HepG2 (cell line): ENCODE measurements at regions not wholly inside any gene's neighbourhood (a gene's known extent, or its start where the extent isn't known, plus 50 kb on each side); places are given as distances from the start of the nearest gene placed in this dataset.

Experiments used
- ATAC-seq: fragments of 200-7000 bp; cut with Tn5 transposase; 3 replicates; pipeline ENCODE4 v1.9.1; 2020; ENCODE audit warnings: mild to moderate bottlenecking, moderate library complexity
- BruUV-seq: library from RNA; stranded (reverse); fragments of 400-500 nt; replicated peaks from 2 replicates; lab custom pipeline; 2021; lab: Mats Ljungman, UMichigan
- CTCF ChIA-PET: fragments of 300-600 bp; formaldehyde crosslinking; extraction: SDS; loops from one replicate; lab custom pipeline; 2021; ENCODE audit warnings: low total read pairs, inconsistent platforms, low intra/inter-chr PET ratio; lab: Yijun Ruan, JAX
- POLR2A ChIA-PET: fragments of 350-600 bp; sonication (Branson Sonifier 250); formaldehyde crosslinking; loops from one replicate; lab custom pipeline; 2020; ENCODE audit warnings: antibody characterized with exemption, inconsistent platforms; lab: Yijun Ruan, JAX
- DNase-seq: peaks from one replicate; pipeline ENCODE4 v3.0.0-alpha.2; 2015; ENCODE audit warnings: low spot score
- FAIRE-seq: peaks from 3 replicates; lab custom pipeline; 2011; peaks lifted over from hg19 to GRCh38; lab: Jason Lieb, UNC
- H2AFZ ChIP-seq: one replicate; pipeline ENCODE4 v1.6.1; 2011; ENCODE audit warnings: low read length, inconsistent platforms
- H3K27ac ChIP-seq: fragments of 300-600 bp; 3 replicates; pipeline ENCODE4 v1.8.0; 2011; ENCODE audit warnings: mixed run types, mild to moderate bottlenecking, mixed read lengths, low read length, inconsistent platforms; ENCODE audit not compliant: insufficient read depth; ENCODE audit errors: extremely low read length
- H3K27me3 ChIP-seq, 2 experiments: fragments of 200-600 bp in 1 of 2; 2 replicates in 1 of 2; 3 replicates in 1 of 2; pipeline versions ENCODE4 v1.6.0 to v1.8.0; 2011; ENCODE audit warnings: low read length in 2 of 2, mild to moderate bottlenecking in 2 of 2, moderate library complexity in 2 of 2, inconsistent platforms in 1 of 2; ENCODE audit not compliant: insufficient read depth in 2 of 2, control insufficient read depth in 1 of 2
- H3K36me3 ChIP-seq, 2 experiments: fragments of 200-600 bp in 1 of 2; replicated peaks in 1 of 2; 2 replicates in 1 of 2; 3 replicates in 1 of 2; pipeline versions ENCODE4 v1.5.1 to v1.8.0; 2011; ENCODE audit warnings: low read length in 2 of 2, inconsistent platforms in 1 of 2; ENCODE audit not compliant: insufficient read depth in 2 of 2, control insufficient read depth in 1 of 2
- H3K4me1 ChIP-seq: 2 replicates; pipeline ENCODE4 v1.5.1; 2012; ENCODE audit warnings: low read length, inconsistent platforms; ENCODE audit not compliant: insufficient read depth
- H3K4me2 ChIP-seq: 2 replicates; pipeline ENCODE4 v1.6.0; 2011; ENCODE audit warnings: low read depth, low read length, inconsistent platforms
- H3K4me3 ChIP-seq, 3 experiments: fragments of 200-600 bp in 1 of 3; sonication (generic), shearing (Covaris generic) in 1 of 3; replicated peaks in 1 of 3; 2 replicates each; pipeline ENCODE4 v1.5.1; 2011 to 2016; ENCODE audit warnings: low read length in 3 of 3, inconsistent platforms in 2 of 3, low read depth in 2 of 3, mild to moderate bottlenecking in 2 of 3, control low read depth in 1 of 3, mixed read lengths in 1 of 3; ENCODE audit not compliant: insufficient read depth in 1 of 3
- H3K79me2 ChIP-seq: one replicate; pipeline ENCODE4 v1.6.1; 2011; ENCODE audit warnings: low read length, inconsistent platforms; ENCODE audit not compliant: insufficient read depth
- H3K9ac ChIP-seq: 2 replicates; pipeline ENCODE4 v1.6.0; 2011; ENCODE audit warnings: mild to moderate bottlenecking, low read depth, low read length, inconsistent platforms; ENCODE audit not compliant: insufficient read depth
- H3K9me3 ChIP-seq: 2 replicates; pipeline ENCODE4 v1.5.1; 2012; ENCODE audit warnings: mild to moderate bottlenecking, low read length
- H4K20me1 ChIP-seq: 2 replicates; pipeline ENCODE4 v1.6.0; 2011; ENCODE audit warnings: inconsistent platforms, mild to moderate bottlenecking, low read length, moderate library complexity; ENCODE audit not compliant: insufficient read depth
- ARID2 ChIP-seq: sonication (generic); formaldehyde crosslinking; IDR thresholded peaks from 2 replicates; pipeline ENCODE4 v1.8.1; 2022; ENCODE audit warnings: mild to moderate bottlenecking, missing genetic modification reagents, borderline replicate concordance
- ARID5B ChIP-seq: IDR thresholded peaks from 2 replicates; pipeline ENCODE4 v1.4.0; 2020; ENCODE audit warnings: mild to moderate bottlenecking, missing genetic modification reagents
- ELF4 ChIP-seq: sonication (generic); formaldehyde crosslinking; IDR thresholded peaks from 2 replicates; pipeline ENCODE4 v1.5.0; 2020; ENCODE audit warnings: missing genetic modification reagents, mild to moderate bottlenecking, moderate library complexity, borderline replicate concordance
- GABPB1 ChIP-seq: IDR thresholded peaks from 2 replicates; pipeline ENCODE4 v1.6.1; 2016; ENCODE audit warnings: mild to moderate bottlenecking, missing genetic modification reagents, moderate library complexity, missing compliant biosample characterization
- HMG20A ChIP-seq: IDR thresholded peaks from 2 replicates; pipeline ENCODE4 v1.6.1; 2016; ENCODE audit warnings: borderline replicate concordance
- JUND ChIP-seq: sonication (generic); formaldehyde crosslinking; IDR thresholded peaks from 2 replicates; pipeline ENCODE4 v1.8.0; 2022; ENCODE audit warnings: mild to moderate bottlenecking, missing genetic modification reagents
- KAT7 ChIP-seq: IDR thresholded peaks from 2 replicates; pipeline ENCODE4 v1.6.1; 2018; ENCODE audit warnings: borderline replicate concordance, missing compliant biosample characterization
- MAF1 ChIP-seq: sonication (generic); formaldehyde crosslinking; IDR thresholded peaks from 2 replicates; pipeline ENCODE4 v1.5.0; 2020; ENCODE audit warnings: missing genetic modification reagents, borderline replicate concordance
- MIXL1 ChIP-seq: IDR thresholded peaks from 2 replicates; pipeline ENCODE4 v1.6.1; 2016
- RAD51 ChIP-seq: fragments of 450-650 bp; IDR thresholded peaks from 2 replicates; pipeline ENCODE4 v1.6.1; 2016; ENCODE audit warnings: borderline replicate concordance
- REXO4 ChIP-seq: sonication (generic); formaldehyde crosslinking; IDR thresholded peaks from 2 replicates; pipeline ENCODE4 v1.8.0; 2022; ENCODE audit warnings: missing genetic modification reagents, mild to moderate bottlenecking, borderline replicate concordance
- SMARCC2 ChIP-seq: fragments of 450-650 bp; IDR thresholded peaks from 2 replicates; pipeline ENCODE4 v1.6.1; 2017; ENCODE audit warnings: antibody characterized with exemption, mild to moderate bottlenecking
- SP1 ChIP-seq, 2 experiments: fragments of 450-650 bp in 1 of 2; sonication (generic) in 1 of 2; formaldehyde crosslinking in 1 of 2; IDR thresholded peaks; 2 replicates each; pipeline versions ENCODE4 v1.4.0 to v1.6.1; 2016 to 2020; ENCODE audit warnings: missing genetic modification reagents in 1 of 2
- ZNF326 ChIP-seq: sonication (generic); formaldehyde crosslinking; IDR thresholded peaks from 2 replicates; pipeline ENCODE4 v1.4.0; 2020; ENCODE audit warnings: missing genetic modification reagents, borderline replicate concordance
- ZNF432 ChIP-seq: sonication (generic); formaldehyde crosslinking; IDR thresholded peaks from 2 replicates; pipeline ENCODE4 v1.5.0; 2020; ENCODE audit warnings: missing genetic modification reagents, mild to moderate bottlenecking, borderline replicate concordance
- ZNF547 ChIP-seq: sonication (generic); formaldehyde crosslinking; IDR thresholded peaks from 2 replicates; pipeline ENCODE4 v1.5.1; 2020; ENCODE audit warnings: mild to moderate bottlenecking, missing genetic modification reagents
- ZNF761 ChIP-seq: sonication (generic); formaldehyde crosslinking; conservative IDR thresholded peaks from 2 replicates; pipeline ENCODE4 v1.4.0; 2020; ENCODE audit warnings: mild to moderate bottlenecking, missing genetic modification reagents
- ZNF839 ChIP-seq: sonication (generic); formaldehyde crosslinking; IDR thresholded peaks from 2 replicates; pipeline ENCODE4 v1.4.0; 2020; ENCODE audit warnings: missing genetic modification reagents, mild to moderate bottlenecking, borderline replicate concordance
- WGBS: methylation state at CpG from one replicate; pipeline ENCODE4 v1.1.6; 2017; ENCODE audit warnings: low lambda C conversion rate; 5-methylcytosine and 5-hydroxymethylcytosine counted together
- in situ Hi-C: cut with HindIII; loops from 2 replicates; pipeline ENCODE4 v1.10.0; 2017; ENCODE audit warnings: low pct_unique_long_range_greater_than_20kb; ENCODE audit not compliant: extremely low pct_ligation_motif_present
- intact Hi-C: fragments of 100-400 bp; cut with micrococcal nuclease; formaldehyde crosslinking; loops from one replicate; pipeline ENCODE4 v1.10.0; 2022; ENCODE audit not compliant: unreplicated experiment
- TF ChIP-seq, protein P1 (sequence below): sonication (generic); IDR thresholded peaks from 2 replicates; pipeline ENCODE4 v1.6.1; 2016; ENCODE audit warnings: low read depth, borderline replicate concordance
- TF ChIP-seq, protein P2 (sequence below): sonication (generic); formaldehyde crosslinking; IDR thresholded peaks from 2 replicates; pipeline ENCODE4 v1.9.0; 2022; ENCODE audit warnings: low read depth, missing genetic modification reagents

DNA sequence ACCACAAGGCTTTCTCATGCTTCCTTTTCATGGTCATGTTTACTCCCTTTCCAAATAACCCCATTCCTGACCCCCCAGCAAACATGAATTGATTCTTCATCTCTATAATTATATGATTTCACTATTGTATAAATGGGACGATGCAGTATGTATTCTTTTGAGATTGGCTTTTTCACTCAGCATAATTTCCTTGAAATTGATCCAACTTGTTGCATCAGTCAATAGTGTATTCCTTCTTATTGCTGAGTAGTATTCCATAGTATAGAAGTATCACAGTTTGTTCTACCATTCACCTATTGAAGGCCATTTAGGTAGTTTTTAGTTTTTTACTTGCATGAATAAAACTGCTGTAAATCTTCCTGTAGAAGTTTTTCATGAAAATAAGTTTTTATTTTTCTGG, 264.7 kb downstream of the BAMBI start (continued):
- TF ChIP-seq ARID5B (CRISPR knock-in tag) (no peak), MAF1 (no peak), KAT7 (no peak), ZNF547 (CRISPR knock-in tag) (no peak), REXO4 (no peak), ZNF761 (no peak)
- TF ChIP-seq, all 625 proteins: peak for 2

- Histone ChIP-seq H3K4me2 (no peak overlapping the region), H3K79me2 (no peaks in the 10 kb centered on the region), H4K20me1 (no peaks in the 10 kb centered on the region), H3K9me3 (no peaks in the 10 kb centered on the region), H3K4me1 (peaks cover 51% of the 10 kb centered on the region), H3K9ac (no peak overlapping the region), H3K27me3 (no peaks in the 10 kb centered on the region), H3K4me3 (no peak overlapping the region), H2AFZ (no peak overlapping the region), H3K36me3 (no peaks in the 10 kb centered on the region), H3K27ac (no peak overlapping the region)
- intact Hi-C loops = no loop called here
- FAIRE-seq (no peak), ATAC-seq (no peak), DNase-seq (no peak)
- no TSS peak for BruUV-seq
- CTCF ChIA-PET = no interaction called here
- in situ Hi-C loops = no loop called here
- 63% methylated on average over 1 of the region's 1 CpG for WGBS
- POLR2A ChIA-PET = no interaction called here
- TF ChIP-seq MAF1 (no peak), MIXL1 (CRISPR knock-in tag) (no peak), HMG20A (CRISPR knock-in tag) (no peak), KAT7 (no peak), GABPB1 (no peak), REXO4 (no peak), ARID2 (no peak), SP1 (IDR thresholded peaks at IDR 0.05) (no peak), SP1 (CRISPR knock-in tag; IDR thresholded peaks at IDR 0.05) (no peak), JUND (CRISPR knock-in tag) (no peak), RAD51 (no peak), ZNF839 (CRISPR knock-in tag) (no peak), ZNF326 (no peak), ZNF432 (CRISPR knock-in tag) (no peak), ELF4 (no peak), SMARCC2 (no peak)
- TF ChIP-seq, protein P1, sequence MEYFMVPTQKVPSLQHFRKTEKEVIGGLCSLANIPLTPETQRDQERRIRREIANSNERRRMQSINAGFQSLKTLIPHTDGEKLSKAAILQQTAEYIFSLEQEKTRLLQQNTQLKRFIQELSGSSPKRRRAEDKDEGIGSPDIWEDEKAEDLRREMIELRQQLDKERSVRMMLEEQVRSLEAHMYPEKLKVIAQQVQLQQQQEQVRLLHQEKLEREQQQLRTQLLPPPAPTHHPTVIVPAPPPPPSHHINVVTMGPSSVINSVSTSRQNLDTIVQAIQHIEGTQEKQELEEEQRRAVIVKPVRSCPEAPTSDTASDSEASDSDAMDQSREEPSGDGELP = no peak
- TF ChIP-seq, protein P2, sequence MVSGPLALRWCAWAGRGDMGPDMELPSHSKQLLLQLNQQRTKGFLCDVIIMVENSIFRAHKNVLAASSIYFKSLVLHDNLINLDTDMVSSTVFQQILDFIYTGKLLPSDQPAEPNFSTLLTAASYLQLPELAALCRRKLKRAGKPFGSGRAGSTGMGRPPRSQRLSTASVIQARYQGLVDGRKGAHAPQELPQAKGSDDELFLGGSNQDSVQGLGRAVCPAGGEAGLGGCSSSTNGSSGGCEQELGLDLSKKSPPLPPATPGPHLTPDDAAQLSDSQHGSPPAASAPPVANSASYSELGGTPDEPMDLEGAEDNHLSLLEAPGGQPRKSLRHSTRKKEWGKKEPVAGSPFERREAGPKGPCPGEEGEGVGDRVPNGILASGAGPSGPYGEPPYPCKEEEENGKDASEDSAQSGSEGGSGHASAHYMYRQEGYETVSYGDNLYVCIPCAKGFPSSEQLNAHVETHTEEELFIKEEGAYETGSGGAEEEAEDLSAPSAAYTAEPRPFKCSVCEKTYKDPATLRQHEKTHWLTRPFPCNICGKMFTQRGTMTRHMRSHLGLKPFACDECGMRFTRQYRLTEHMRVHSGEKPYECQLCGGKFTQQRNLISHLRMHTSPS (CRISPR knock-in tag) = no peak
Observed at GRCh38 chr10:28945959-28946358, 268.6 kb downstream of the BAMBI start.
